ENCODE measurements at regions not wholly inside any gene's neighbourhood (a gene's known extent, or its start where the extent isn't known, plus 50 kb on each side); places are given as distances from the start of the nearest gene placed in this dataset.

DNA sequence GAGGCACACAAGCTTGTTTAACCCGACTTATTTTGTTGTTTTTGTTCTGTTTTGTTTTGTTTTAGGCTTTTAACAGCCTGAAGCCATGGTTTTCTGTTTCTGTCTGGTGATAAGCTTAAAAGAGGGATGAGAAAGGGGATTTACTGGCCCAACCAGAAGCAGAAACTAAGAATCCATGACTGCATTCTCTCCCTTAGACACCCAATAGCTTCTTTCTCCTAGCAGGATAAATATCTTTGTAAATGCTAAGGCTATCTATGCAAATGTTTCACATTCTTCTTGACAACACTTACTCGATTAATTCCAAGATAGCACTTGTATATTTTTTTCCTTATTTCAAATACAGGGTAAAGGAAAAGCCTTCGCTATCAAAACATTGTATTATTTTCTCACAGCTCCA, 53.7 kb upstream of the SMAD1 start:
- DNase-seq = no peak

DNA sequence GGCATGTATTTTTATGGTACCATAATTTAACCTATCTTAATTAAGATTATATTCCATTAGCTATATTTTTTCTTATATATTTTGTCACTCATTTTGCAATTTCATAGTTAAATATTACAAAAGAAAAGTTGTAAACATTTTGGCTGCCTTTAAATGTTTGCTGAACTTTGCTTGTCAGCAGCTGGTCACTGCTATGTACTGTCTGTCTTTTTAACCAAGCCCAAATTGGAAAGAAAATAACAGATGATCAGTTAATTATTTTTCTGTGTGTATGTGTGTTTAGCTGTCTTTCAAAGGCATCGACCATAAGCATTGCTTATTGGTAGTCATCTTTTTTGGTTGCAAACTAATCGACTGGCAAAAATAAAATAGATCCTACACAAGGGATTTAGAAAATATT, 54.4 kb upstream of the SMAD1 start:
- no peak for DNase-seq

GRCh38 chr4:145423017-145423708, 58.5 kb upstream of the SMAD1 start:
- no peak for DNase-seq

GRCh38 chr4:145420595-145421214, 60.9 kb upstream of the SMAD1 start:
- DNase-seq = no peak

DNA sequence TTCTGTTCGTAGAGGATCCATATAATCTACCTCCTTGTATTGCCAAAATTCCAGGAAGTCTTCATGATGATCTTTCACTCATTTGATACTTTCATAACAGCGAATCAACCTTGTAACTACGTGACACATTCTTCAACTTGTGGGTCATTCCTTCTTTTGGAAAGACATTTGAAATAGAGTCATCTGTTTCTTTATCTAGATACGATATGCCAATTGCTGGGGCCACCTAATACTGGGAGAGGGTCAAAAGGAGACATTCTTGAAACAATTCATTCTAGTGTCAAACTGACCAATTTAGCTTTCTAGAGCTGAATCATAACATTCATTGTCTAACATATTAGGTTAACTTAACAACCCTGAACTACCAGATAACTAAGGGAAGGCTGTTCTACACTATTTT, 62.9 kb upstream of the SMAD1 start:
- no peak for DNase-seq

DNA sequence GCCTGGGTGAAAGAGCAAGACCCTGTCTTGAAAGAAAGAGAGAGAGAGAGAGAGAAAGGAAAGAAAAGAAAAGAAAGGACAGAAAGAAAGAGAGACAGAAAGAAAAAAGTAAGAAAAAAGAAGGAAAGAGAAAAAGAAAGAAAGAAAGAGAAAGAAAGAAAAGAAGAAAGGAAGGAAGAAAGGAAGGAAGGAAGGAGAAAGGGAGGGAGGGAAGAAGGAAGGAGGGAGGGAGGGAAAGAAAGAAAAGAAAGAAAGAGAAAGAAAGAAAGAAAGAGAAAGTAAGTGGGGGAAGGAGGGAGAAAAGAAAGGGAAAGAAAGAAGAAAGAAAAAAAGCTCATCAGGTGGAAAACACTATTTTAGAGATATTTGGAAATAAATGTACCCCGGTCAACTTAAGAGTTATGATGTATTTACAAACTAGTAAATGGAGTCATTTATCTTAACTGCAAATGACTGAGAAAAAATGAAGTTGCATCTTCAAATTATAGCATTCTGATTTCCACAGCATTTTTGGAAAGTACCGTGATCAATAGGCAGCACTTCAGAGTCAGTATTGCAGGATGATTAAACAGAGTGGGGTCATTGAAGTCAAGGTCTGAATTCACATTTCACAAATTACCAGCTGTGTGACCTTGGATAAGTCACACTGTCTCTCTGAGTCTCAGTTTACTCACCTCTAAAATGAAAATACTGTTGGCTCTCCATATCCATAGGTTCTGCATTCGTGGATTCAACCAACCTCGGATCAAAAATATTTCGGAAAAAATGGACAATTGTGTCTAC, 64.1 kb upstream of the SMAD1 start:
- no peak for DNase-seq

- DNase-seq = no peak
Measured at GRCh38 chr4:145414841-145415240, 66.8 kb upstream of the SMAD1 start.

GRCh38 chr4:145414226-145414625, 67.4 kb upstream of the SMAD1 start:
- DNase-seq = no peak

GRCh38 chr4:145406970-145407369, 74.7 kb upstream of the SMAD1 start:
- DNase-seq = no peak

GRCh38 chr4:145404761-145405160, 76.9 kb upstream of the SMAD1 start:
- DNase-seq = no peak

DNA sequence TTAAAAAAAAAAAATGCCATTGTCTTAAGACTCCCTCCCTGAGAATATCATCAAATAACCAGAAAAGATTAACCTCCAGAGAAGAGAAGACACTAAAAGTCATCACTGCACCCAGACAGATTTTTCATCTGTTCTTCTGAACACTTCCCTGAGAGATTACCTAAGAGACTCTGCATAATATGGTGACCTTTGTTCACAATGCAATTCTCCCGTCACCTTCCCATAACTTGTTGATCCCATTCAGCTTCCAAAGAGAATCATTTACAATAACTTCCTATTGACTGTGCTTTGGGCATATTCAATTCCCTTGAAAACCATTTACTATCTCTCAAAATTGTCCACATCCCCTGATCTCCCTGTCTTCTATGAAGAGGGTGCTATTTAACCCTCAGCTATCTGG, 85.1 kb upstream of the SMAD1 start:
- no peak for DNase-seq

GRCh38 chr4:145390571-145390970, 91.1 kb upstream of the SMAD1 start:
- DNase-seq = no peak

DNA sequence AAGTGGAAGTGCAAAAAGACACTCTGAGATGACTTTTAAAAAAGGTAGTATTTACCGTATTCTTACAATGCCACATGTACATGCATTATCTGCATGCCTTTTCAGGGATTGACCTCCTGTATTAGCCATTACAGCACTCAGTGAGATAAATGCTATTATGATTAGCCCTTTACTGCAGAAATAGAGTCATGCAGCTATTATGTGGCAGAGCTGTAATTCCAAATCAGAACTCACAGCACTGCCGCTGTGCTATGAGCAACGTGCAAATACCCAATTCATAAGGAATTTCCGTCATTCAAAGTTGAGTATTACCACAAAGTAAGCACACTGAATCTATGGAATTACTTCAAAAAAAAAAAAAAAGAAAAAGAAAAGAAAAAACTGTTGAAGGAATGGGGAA, 92.1 kb upstream of the SMAD1 start:
- DNase-seq = no peak

DNA sequence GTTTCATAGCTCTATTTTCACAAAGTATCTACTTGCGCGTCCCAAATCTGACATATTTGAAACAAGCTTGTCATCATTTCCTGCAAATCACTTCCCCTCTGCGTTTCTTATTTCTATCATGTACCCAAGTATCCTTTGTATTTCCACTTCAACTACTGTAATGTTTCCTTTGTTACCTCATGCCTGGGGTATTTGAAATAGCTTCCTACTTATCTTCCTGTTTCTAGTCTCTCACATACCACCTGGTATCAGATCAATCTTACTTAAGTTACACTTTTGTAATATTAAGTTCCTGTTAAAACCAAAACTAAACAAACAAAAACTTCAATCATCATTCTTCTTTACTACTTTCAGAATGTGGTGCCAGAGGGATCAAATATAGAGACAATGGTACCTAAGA, 93.6 kb upstream of the SMAD1 start:
- DNase-seq = no peak

- DNase-seq = no peak
Measured at GRCh38 chr4:145387079-145387478, 94.6 kb upstream of the SMAD1 start.

- DNase-seq = no peak
Measured at GRCh38 chr4:145381163-145381562, 100.5 kb upstream of the SMAD1 start.

GRCh38 chr4:145380123-145380522, 101.5 kb upstream of the SMAD1 start:
- no peak for DNase-seq

DNA sequence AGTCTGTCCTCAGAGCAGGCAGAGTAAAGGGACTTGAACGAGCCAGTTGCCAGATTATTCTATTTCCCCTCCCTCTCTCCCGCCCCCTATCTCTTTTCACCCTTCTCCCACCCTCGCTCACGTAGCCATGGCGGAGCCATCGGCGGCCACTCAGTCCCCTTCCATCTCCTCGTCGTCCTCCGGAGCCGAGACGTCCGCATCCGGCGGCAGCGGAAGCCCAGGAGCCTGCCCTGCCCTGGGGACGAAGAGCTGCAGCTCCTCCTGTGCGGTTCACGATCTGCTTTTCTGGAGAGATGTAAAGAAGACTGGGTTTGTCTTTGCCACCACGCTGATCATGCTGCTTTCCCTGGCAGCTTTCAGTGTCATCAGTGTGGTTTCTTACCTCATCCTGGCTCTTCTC, 106.2 kb upstream of the SMAD1 start:
- DNase-seq = no peak

GRCh38 chr4:145352438-145353145, 129.1 kb upstream of the SMAD1 start:
- no peak for DNase-seq

- DNase-seq = no peak
Measured at GRCh38 chr4:145351922-145352321, 129.7 kb upstream of the SMAD1 start.

DNA sequence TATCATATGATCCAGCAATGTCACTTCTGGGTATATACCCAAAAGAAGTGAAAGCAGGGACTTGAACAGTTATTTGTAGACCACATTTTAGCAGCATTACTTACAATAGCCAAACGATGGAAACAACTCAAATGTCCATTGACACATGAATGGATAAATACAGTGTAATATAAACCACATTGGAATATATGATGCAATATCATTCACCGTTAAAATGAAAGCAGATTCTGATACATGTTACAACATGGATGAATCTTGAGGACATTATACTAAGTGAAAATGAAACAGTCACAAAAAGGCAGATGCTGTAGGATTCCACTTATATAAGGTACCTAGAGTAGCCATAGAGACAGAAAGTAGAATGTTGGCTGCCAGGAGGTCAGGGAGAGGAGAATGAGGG, 130.5 kb upstream of the SMAD1 start:
- peak; percentile 1 for DNase-seq

- DNase-seq = no peak
Measured at GRCh38 chr4:145348291-145348690, 133.4 kb upstream of the SMAD1 start.

- no peak for DNase-seq
Measured at GRCh38 chr4:145347684-145348083, 134.0 kb upstream of the SMAD1 start.

GRCh38 chr4:145346081-145346480, 135.6 kb upstream of the SMAD1 start:
- DNase-seq = no peak

All from suppressor macrophage treated with lipopolysaccharide for 4 hours (primary cell).